Liver (tissue), 8 donors: ENCODE measurements at regions not wholly inside any gene's neighbourhood (a gene's known extent, or its start where the extent isn't known, plus 50 kb on each side); places are given as distances from the start of the nearest gene placed in this dataset.

ENCODE experiments used
- DNase-seq: peaks from one replicate; pipeline ENCODE4 v3.0.0-alpha.2; 2017; ENCODE audit warnings: low spot score
- H3K27ac ChIP-seq, 2 donors: one replicate each; pipeline ENCODE4 v1.7.0; 2013; ENCODE audit warnings: inconsistent platforms in 2 of 2, low read length in 2 of 2, control low read depth in 1 of 2, low read depth in 1 of 2, mild to moderate bottlenecking in 1 of 2
- H3K27me3 ChIP-seq, 4 donors: one replicate each; pipeline versions ENCODE4 v1.6.1 to v1.7.0; 2013; ENCODE audit warnings: low read length in 3 of 4, inconsistent platforms in 1 of 4, mild to moderate bottlenecking in 1 of 4, moderate library complexity in 1 of 4; ENCODE audit not compliant: control insufficient read depth in 4 of 4, insufficient read depth in 4 of 4
- H3K36me3 ChIP-seq, 4 donors: one replicate each; pipeline versions ENCODE4 v1.6.1 to v1.7.0; 2013; ENCODE audit warnings: low read length in 3 of 4, mild to moderate bottlenecking in 3 of 4, low read depth in 1 of 4, moderate library complexity in 1 of 4; ENCODE audit not compliant: control insufficient read depth in 4 of 4, insufficient read depth in 3 of 4
- H3K4me1 ChIP-seq, 4 donors: one replicate each; pipeline versions ENCODE4 v1.6.1 to v1.7.0; 2013; ENCODE audit warnings: low read length in 3 of 4, mild to moderate bottlenecking in 3 of 4, moderate library complexity in 1 of 4; ENCODE audit not compliant: control insufficient read depth in 4 of 4, insufficient read depth in 4 of 4
- H3K4me3 ChIP-seq, 3 donors: one replicate each; pipeline versions ENCODE4 v1.6.1 to v1.7.0; 2013; ENCODE audit warnings: low read length in 3 of 3, control low read depth in 1 of 3, low read depth in 1 of 3, mild to moderate bottlenecking in 1 of 3
- H3K9ac ChIP-seq, 2 donors: one replicate each; pipeline ENCODE4 v1.7.0; 2013; ENCODE audit warnings: low read length in 2 of 2, mild to moderate bottlenecking in 2 of 2, moderate library complexity in 2 of 2, control low read depth in 1 of 2, low read depth in 1 of 2
- H3K9me3 ChIP-seq, 4 donors: one replicate each; pipeline versions ENCODE4 v1.6.1 to v1.7.0; 2013; ENCODE audit warnings: low read length in 3 of 4; ENCODE audit not compliant: control insufficient read depth in 4 of 4
- CTCF ChIP-seq: fragments of 150-350 bp; IDR thresholded peaks from 2 replicates; pipeline ENCODE4 v1.5.1; 2017; ENCODE audit warnings: improper control_type of control experiment, low read depth, low read length; ENCODE audit not compliant: missing input control
- FOXA1 ChIP-seq: IDR thresholded peaks from 2 replicates; pipeline ENCODE4 v1.6.1; 2016; ENCODE audit warnings: antibody characterized with exemption
- FOXA2 ChIP-seq: IDR thresholded peaks from 2 replicates; pipeline ENCODE4 v1.6.1; 2016; ENCODE audit warnings: antibody characterized with exemption
- GABPA ChIP-seq, 2 donors: IDR thresholded peaks in 1 of 2; conservative IDR thresholded peaks in 1 of 2; 2 replicates each; pipeline ENCODE4 v1.6.1; 2016; ENCODE audit warnings: antibody characterized with exemption in 2 of 2, mild to moderate bottlenecking in 1 of 2, moderate library complexity in 1 of 2
- HNF4A ChIP-seq, 2 donors: conservative IDR thresholded peaks; 2 replicates each; pipeline ENCODE4 v1.6.1; 2016; ENCODE audit warnings: antibody characterized with exemption in 2 of 2, mild to moderate bottlenecking in 2 of 2
- HNF4G ChIP-seq: IDR thresholded peaks from 2 replicates; pipeline ENCODE4 v1.6.1; 2016; ENCODE audit warnings: antibody characterized with exemption
- JUND ChIP-seq, 2 donors: IDR thresholded peaks; 2 replicates each; pipeline ENCODE4 v1.6.1; 2016; ENCODE audit warnings: antibody characterized with exemption in 2 of 2
- MAX ChIP-seq: IDR thresholded peaks from 2 replicates; pipeline ENCODE4 v1.6.1; 2016; ENCODE audit warnings: antibody characterized with exemption
- NR2F2 ChIP-seq: IDR thresholded peaks from 2 replicates; pipeline ENCODE4 v1.6.1; 2016; ENCODE audit warnings: antibody characterized with exemption
- RAD21 ChIP-seq, 2 donors: IDR thresholded peaks; 2 replicates each; pipeline ENCODE4 v1.6.1; 2016; ENCODE audit warnings: antibody characterized with exemption in 2 of 2, mild to moderate bottlenecking in 2 of 2
- REST ChIP-seq: IDR thresholded peaks from 2 replicates; pipeline ENCODE4 v1.6.1; 2016; ENCODE audit warnings: antibody characterized with exemption, mild to moderate bottlenecking
- RXRA ChIP-seq, 2 donors: IDR thresholded peaks; 2 replicates each; pipeline ENCODE4 v1.6.1; 2017 to 2018; ENCODE audit warnings: antibody characterized with exemption in 2 of 2, mild to moderate bottlenecking in 1 of 2
- SP1 ChIP-seq: IDR thresholded peaks from 2 replicates; pipeline ENCODE4 v1.6.1; 2018; ENCODE audit warnings: antibody characterized with exemption, mild to moderate bottlenecking
- TAF1 ChIP-seq: conservative IDR thresholded peaks from 2 replicates; pipeline ENCODE4 v1.6.1; 2016; ENCODE audit warnings: antibody characterized with exemption, mild to moderate bottlenecking
- YY1 ChIP-seq: IDR thresholded peaks from 2 replicates; pipeline ENCODE4 v1.6.1; 2016; ENCODE audit warnings: antibody characterized with exemption, mild to moderate bottlenecking
- ZBTB33 ChIP-seq: IDR thresholded peaks from 2 replicates; pipeline ENCODE4 v1.6.1; 2016; ENCODE audit warnings: antibody characterized with exemption
- WGBS: extraction: QIAGEN DNeasy Blood & Tissue Kit; methylation state at CpG from one replicate; pipeline ENCODE4 v1.1.7; 2013; 5-methylcytosine and 5-hydroxymethylcytosine counted together
- TF ChIP-seq, protein P1 (sequence below): IDR thresholded peaks from 2 replicates; pipeline ENCODE4 v1.6.1; 2016; ENCODE audit warnings: antibody characterized with exemption
- donor health status: healthy.
- donor health status: healthy.
- donor health status: healthy.
- donor health status: healthy.
- donor health status: healthy.

DNA sequence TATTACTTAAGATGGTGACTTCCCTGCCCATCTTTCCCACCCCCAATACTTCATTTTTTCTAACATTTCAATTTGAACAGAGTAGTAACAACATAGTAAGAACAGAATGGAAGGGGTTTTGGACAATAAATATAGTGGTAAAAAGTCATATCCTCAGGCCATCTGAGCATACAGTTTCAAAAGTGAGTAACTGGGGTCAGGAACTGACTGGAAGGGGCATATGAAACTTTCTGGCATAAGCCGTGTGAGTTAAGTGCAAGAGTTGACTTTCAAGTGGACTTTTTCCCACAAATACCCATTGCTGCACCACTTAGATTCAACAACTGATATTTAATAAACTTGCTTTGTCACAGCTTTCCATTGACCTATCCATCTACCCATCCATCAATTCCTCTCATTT lies 153.5 kb upstream of the IL12A start:
- DNase-seq, result no peak
- H3K4me1 ChIP-seq, result no peaks in the 10 kb centered on the region
- WGBS, result 97% methylated on average over 1 of the region's 1 CpG
- no peaks in the 10 kb centered on the region for H3K27me3 ChIP-seq
- no peak overlapping the region for H3K27ac ChIP-seq
- no peaks in the 10 kb centered on the region for H3K9me3 ChIP-seq
- H3K9ac ChIP-seq, result no peak overlapping the region
- H3K36me3 ChIP-seq, result no peaks in the 10 kb centered on the region
- TF ChIP-seq JUND (IDR thresholded peaks at IDR 0.05), result no peak
- no peak overlapping the region for H3K4me3 ChIP-seq

DNA sequence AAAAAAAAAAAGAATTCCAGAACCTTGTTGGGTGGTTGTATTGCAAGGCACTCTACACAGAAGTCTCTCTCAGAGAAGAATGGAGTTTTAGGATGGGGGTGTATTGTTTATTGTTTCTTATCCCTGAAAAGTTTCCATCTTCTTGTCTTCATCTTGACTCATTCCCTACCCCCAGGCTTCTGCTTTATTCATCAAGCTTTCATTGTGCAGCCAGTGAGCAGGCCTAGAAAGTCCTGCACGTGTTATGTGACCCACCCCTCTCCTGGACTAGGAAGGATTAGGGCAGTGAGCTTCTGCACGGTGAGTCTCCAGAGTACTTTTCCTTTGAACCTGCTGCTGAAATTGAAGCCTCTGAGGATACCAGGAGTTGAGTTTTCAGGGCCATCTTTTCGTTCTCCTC lies 150.9 kb upstream of the IL12A start:
- Histone ChIP-seq H3K27ac (no peak overlapping the region), H3K27me3 (no peaks in the 10 kb centered on the region), H3K4me3 (no peak overlapping the region), H3K9me3 (no peaks in the 10 kb centered on the region), H3K9ac (no peak overlapping the region), H3K36me3 (no peaks in the 10 kb centered on the region), H3K4me1 (peaks cover 0 to 7% (median 1%) of the 10 kb centered on the region in 4 donors)
- no peak for DNase-seq
- TF ChIP-seq NR2F2 (no peak), JUND (IDR thresholded peaks at IDR 0.05) (no peak), MAX (no peak), HNF4A (conservative IDR thresholded peaks at IDR 0.05) (no peak), FOXA1 (no peak), HNF4G (no peak), TAF1 (no peak), REST (no peak), RXRA (IDR thresholded peaks at IDR 0.05) (no peak), SP1 (no peak), CTCF (no peak), RAD21 (IDR thresholded peaks at IDR 0.05) (no peak)
- TF ChIP-seq, protein P1, sequence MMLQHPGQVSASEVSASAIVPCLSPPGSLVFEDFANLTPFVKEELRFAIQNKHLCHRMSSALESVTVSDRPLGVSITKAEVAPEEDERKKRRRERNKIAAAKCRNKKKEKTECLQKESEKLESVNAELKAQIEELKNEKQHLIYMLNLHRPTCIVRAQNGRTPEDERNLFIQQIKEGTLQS, result no peak
- 86% methylated on average over 3 of the region's 3 CpGs for WGBS

GRCh38 chr3:159838938-159839337 lies 149.7 kb upstream of the IL12A start:
- H3K9ac ChIP-seq, result no peak overlapping the region

More at GRCh38 chr3:159838938-159839337, 149.7 kb upstream of the IL12A start:
- DNase-seq, result no peak
- Histone ChIP-seq H3K4me3 (no peak overlapping the region), H3K27ac (no peak overlapping the region), H3K4me1 (peaks cover 0 to 7% (median 1%) of the 10 kb centered on the region in 4 donors), H3K9me3 (no peaks in the 10 kb centered on the region), H3K27me3 (no peaks in the 10 kb centered on the region), H3K36me3 (no peaks in the 10 kb centered on the region)
- TF ChIP-seq, protein P1, result no peak
- TF ChIP-seq HNF4A (conservative IDR thresholded peaks at IDR 0.05), result no peak
- no peak for TF ChIP-seq SP1
- TF ChIP-seq FOXA1, result no peak
- no peak for TF ChIP-seq YY1
- TF ChIP-seq CTCF, result no peak
- TF ChIP-seq ZBTB33, result no peak
- TF ChIP-seq GABPA (IDR thresholded peaks at IDR 0.05 in 1 of 2, conservative IDR thresholded peaks at IDR 0.05 in 1 of 2), result no peak
- no peak for TF ChIP-seq HNF4G
- no peak for TF ChIP-seq RXRA (IDR thresholded peaks at IDR 0.05)
- no peak for TF ChIP-seq FOXA2
- no peak for TF ChIP-seq TAF1
- TF ChIP-seq MAX, result no peak
- 92% methylated on average over 2 of the region's 2 CpGs for WGBS
